ENCODE measurements at regions not wholly inside any gene's neighbourhood (a gene's known extent, or its start where the extent isn't known, plus 50 kb on each side); places are given as distances from the start of the nearest gene placed in this dataset.

GRCh38 chrX:95974096-95974470 is 710.6 kb upstream of the DIAPH2 start:
- no peak for TF ChIP-seq RAD21 (IDR thresholded peaks at IDR 0.05 in 1 of 2, conservative IDR thresholded peaks at IDR 0.05 in 1 of 2; ENCODE audit: low read depth in 2 of 2, low read length in 2 of 2)
- no peak for TF ChIP-seq EZH2 (IDR thresholded peaks at IDR 0.05; ENCODE audit: low read depth, low read length, severe bottlenecking)
- TF ChIP-seq CTCF (IDR thresholded peaks at IDR 0.05; ENCODE audit: control extremely low read depth in 1 of 3, insufficient read depth in 1 of 3, low read depth in 1 of 3, low read length in 3 of 3), result no peak
- TF ChIP-seq NRF1 (IDR thresholded peaks at IDR 0.05; ENCODE audit: low read depth, low read length), result no peak
- no peak for TF ChIP-seq SAP30 (IDR thresholded peaks at IDR 0.05; ENCODE audit: insufficient read depth, insufficient replicate concordance, low read length)
- no peak for TF ChIP-seq CBX8 (IDR thresholded peaks at IDR 0.05; ENCODE audit: borderline replicate concordance, low read depth, low read length)
- TF ChIP-seq HDAC6 (IDR thresholded peaks at IDR 0.05; ENCODE audit: low read depth, low read length), result no peak

Measured in H1 (cell line).